GM06990 (cell line): ENCODE measurements at regions not wholly inside any gene's neighbourhood (a gene's known extent, or its start where the extent isn't known, plus 50 kb on each side); places are given as distances from the start of the nearest gene placed in this dataset.

Source experiments
- DNase-seq: peaks from one replicate; pipeline ENCODE4 v3.0.0-alpha.2; 2011; ENCODE audit not compliant: insufficient read length; ENCODE audit errors: extremely low read depth
- H3K27me3 ChIP-seq: replicated peaks from 2 replicates; pipeline ENCODE4 v1.6.0; 2011; ENCODE audit warnings: low read length; ENCODE audit not compliant: control insufficient read depth, insufficient read depth
- H3K36me3 ChIP-seq: 2 replicates; pipeline ENCODE4 v1.5.1; 2011; ENCODE audit warnings: low read length; ENCODE audit not compliant: control insufficient read depth, insufficient read depth
- H3K4me3 ChIP-seq: replicated peaks from 2 replicates; pipeline ENCODE4 v1.5.1; 2011; ENCODE audit warnings: low read depth, mild to moderate bottlenecking, control low read depth, low read length
- TF ChIP-seq, protein P1 (sequence below): IDR thresholded peaks from 2 replicates; pipeline ENCODE4 v1.5.1; 2011; ENCODE audit warnings: low read length, control low read depth, mild to moderate bottlenecking, inconsistent platforms; ENCODE audit not compliant: insufficient read depth, poor library complexity, severe bottlenecking

DNA sequence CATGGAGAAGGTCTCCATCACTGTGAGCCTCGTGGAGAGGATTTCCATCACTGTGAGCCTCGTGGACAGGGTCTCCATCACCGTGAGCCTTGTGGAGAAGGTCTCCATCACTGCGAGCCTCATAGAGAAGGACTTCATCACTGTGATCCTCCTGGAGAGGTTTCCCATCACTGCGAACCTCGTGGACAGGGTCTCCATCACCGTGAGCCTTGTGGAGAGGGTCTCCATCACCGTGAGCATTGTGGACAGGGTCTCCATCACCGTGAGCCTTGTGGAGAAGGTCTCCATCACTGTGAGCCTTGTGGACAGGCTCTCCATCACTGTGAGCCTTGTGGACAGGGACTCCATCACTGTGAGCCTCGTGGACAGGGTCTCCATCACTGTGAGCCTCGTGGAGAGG, 140.4 kb downstream of the ERMARD start:
- TF ChIP-seq, protein P1, sequence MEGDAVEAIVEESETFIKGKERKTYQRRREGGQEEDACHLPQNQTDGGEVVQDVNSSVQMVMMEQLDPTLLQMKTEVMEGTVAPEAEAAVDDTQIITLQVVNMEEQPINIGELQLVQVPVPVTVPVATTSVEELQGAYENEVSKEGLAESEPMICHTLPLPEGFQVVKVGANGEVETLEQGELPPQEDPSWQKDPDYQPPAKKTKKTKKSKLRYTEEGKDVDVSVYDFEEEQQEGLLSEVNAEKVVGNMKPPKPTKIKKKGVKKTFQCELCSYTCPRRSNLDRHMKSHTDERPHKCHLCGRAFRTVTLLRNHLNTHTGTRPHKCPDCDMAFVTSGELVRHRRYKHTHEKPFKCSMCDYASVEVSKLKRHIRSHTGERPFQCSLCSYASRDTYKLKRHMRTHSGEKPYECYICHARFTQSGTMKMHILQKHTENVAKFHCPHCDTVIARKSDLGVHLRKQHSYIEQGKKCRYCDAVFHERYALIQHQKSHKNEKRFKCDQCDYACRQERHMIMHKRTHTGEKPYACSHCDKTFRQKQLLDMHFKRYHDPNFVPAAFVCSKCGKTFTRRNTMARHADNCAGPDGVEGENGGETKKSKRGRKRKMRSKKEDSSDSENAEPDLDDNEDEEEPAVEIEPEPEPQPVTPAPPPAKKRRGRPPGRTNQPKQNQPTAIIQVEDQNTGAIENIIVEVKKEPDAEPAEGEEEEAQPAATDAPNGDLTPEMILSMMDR: no peak
- Histone ChIP-seq H3K4me3 (no peak overlapping the region), H3K27me3 (no peaks in the 10 kb centered on the region), H3K36me3 (no peaks in the 10 kb centered on the region)
- no peak for DNase-seq

- Histone ChIP-seq H3K27me3 (no peaks in the 10 kb centered on the region), H3K4me3 (no peak overlapping the region), H3K36me3 (no peaks in the 10 kb centered on the region)
- DNase-seq: no peak
- TF ChIP-seq, protein P1: no peak
Measured at GRCh38 chr6:169891421-169891820, 140.0 kb downstream of the ERMARD start.

GRCh38 chr6:169890901-169891300, 139.5 kb downstream of the ERMARD start:
- Histone ChIP-seq H3K27me3 (no peaks in the 10 kb centered on the region), H3K4me3 (no peak overlapping the region), H3K36me3 (no peaks in the 10 kb centered on the region)
- TF ChIP-seq, protein P1: no peak
- DNase-seq: no peak

DNA sequence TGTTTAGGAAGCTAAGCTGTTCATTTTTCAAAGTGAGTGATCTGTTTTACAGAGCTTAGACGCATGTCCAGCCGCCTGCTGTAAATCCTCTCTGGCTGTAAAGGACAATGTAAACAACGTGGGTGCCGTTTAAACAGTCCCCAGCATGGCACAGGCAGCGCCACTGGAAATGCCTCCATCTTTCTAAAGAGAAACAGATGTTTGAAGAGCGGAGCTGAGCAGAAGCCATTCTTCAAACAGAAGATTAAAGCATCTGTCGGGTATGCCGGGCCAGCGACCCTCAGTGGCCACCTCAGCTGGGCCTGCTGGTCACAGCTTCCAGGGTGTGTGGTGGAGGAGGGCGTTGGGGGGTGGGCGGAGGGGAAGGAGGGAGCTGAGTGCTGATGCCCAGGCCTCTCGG, 138.6 kb downstream of the ERMARD start:
- TF ChIP-seq, protein P1: no peak
- Histone ChIP-seq H3K27me3 (no peaks in the 10 kb centered on the region), H3K36me3 (no peaks in the 10 kb centered on the region), H3K4me3 (no peak overlapping the region)
- no peak for DNase-seq

DNA sequence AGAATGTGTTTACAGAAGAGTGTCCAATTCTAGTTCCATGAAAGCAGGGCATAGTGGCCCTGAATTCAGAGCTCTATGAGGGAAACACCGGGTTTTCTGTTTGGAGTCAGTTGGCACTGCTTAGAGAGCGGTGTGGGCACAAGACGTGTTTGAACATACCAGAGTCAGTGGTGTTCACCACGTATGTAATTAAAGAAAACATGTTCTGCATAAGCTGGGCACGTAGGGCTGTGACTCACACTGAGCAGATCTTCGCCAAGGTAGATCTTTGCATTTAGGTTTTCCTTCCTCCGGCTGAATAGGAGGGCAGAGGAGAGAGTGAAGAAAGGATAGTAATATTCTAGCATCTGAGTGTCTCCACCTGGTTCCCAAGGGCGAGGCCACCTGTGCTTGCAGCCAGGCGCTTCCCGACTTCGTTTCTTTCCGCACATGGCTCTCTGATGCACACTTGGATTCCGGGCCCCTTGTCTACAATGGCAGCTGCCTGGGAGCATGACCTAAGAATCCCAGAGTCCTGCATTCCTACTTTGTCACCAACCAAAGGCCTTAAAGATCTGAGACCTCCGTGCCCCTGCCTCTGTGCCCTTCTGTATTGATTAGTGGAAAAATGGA, 136.2 kb downstream of the ERMARD start:
- Histone ChIP-seq H3K36me3 (no peaks in the 10 kb centered on the region), H3K27me3 (no peaks in the 10 kb centered on the region), H3K4me3 (no peak overlapping the region)
- TF ChIP-seq, protein P1: no peak
- DNase-seq: no peak

DNA sequence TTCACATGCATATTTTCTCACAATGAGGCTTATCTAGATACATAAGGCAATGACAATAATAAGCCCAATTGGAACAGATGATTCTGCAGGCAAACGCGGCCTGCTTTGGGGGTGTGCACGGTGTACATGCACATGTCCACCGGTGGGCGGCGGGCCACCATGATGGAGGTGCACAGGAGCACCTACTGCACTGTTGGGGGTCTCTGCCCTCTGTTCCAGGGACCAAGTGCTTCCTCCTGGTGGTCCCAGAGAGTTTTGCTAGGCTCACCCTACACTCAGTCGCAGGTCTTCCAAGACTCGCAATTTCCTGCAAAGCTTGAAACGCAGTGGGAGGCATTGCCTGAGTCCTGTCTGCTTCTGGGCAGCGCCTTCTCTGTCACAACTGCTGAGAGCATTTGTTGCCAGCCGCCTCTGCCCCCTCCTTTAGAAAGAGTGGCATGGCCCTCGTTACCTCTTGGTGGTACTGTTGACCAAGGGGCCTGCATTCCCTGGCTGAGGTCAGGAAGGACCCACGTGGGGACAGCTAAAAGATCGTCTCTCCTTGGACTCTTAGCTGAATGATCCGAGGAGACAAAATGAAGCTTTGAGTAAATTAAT, 135.3 kb downstream of the ERMARD start:
- H3K27me3 ChIP-seq: no peaks in the 10 kb centered on the region
- TF ChIP-seq, protein P1: no peak
- H3K36me3 ChIP-seq: no peaks in the 10 kb centered on the region
- H3K4me3 ChIP-seq: no peak overlapping the region
- DNase-seq: no peak
